IMR-90 (cell line): ENCODE measurements at regions not wholly inside any gene's neighbourhood (a gene's known extent, or its start where the extent isn't known, plus 50 kb on each side); places are given as distances from the start of the nearest gene placed in this dataset.

ENCODE experiments used
- ATAC-seq: fragments of 200-7000 bp; cut with Tn5 transposase; 2 replicates; pipeline ENCODE4 v1.9.1; 2020; ENCODE audit warnings: low read depth, mild to moderate bottlenecking, moderate library complexity
- BruUV-seq: library from RNA; stranded (reverse); fragments of 400-500 nt; replicated peaks from 2 replicates; lab custom pipeline; 2021; lab: Mats Ljungman, UMichigan
- CTCF ChIA-PET: fragments of 300-600 bp; formaldehyde crosslinking; extraction: SDS; loops from one replicate; lab custom pipeline; 2021; ENCODE audit warnings: antibody characterized with exemption; lab: Yijun Ruan, JAX
- POLR2A ChIA-PET: fragments of 300-600 bp; sonication (Branson Sonifier 250); formaldehyde crosslinking; loops from one replicate; lab custom pipeline; 2022; ENCODE audit warnings: antibody characterized with exemption; ENCODE audit not compliant: unreplicated experiment; lab: Charles Lee
- DNase-seq: peaks from one replicate; pipeline ENCODE4 v3.0.0; 2013
- H2AFZ ChIP-seq: replicated peaks from 2 replicates; pipeline ENCODE3; 2013; ENCODE audit warnings: low read length, mild to moderate bottlenecking; ENCODE audit not compliant: poor library complexity
- H2AK5ac ChIP-seq: 2 replicates; pipeline ENCODE4 v1.6.1; 2013; ENCODE audit warnings: low read depth, low read length, inconsistent platforms
- H2AK9ac ChIP-seq: replicated peaks from 2 replicates; pipeline ENCODE3; 2013; ENCODE audit warnings: mild to moderate bottlenecking, low read depth, low read length, moderate library complexity; ENCODE audit not compliant: poor library complexity
- H2BK120ac ChIP-seq: 2 replicates; pipeline ENCODE4 v1.6.1; 2013; ENCODE audit warnings: low read depth, low read length, inconsistent platforms
- H2BK15ac ChIP-seq: 3 replicates; pipeline ENCODE4 v1.6.1; 2013; ENCODE audit warnings: low read depth, low read length, inconsistent platforms
- H2BK20ac ChIP-seq: 2 replicates; pipeline ENCODE4 v1.6.1; 2013; ENCODE audit warnings: low read depth, mild to moderate bottlenecking, inconsistent platforms, low read length, moderate library complexity
- H2BK5ac ChIP-seq: 2 replicates; pipeline ENCODE4 v1.6.1; 2013; ENCODE audit warnings: mild to moderate bottlenecking, low read depth, low read length, inconsistent platforms; ENCODE audit not compliant: poor library complexity, severe bottlenecking
- H3K14ac ChIP-seq: replicated peaks from 2 replicates; pipeline ENCODE4 v1.6.1; 2013; ENCODE audit warnings: low read depth, low read length, inconsistent platforms
- H3K18ac ChIP-seq: 2 replicates; pipeline ENCODE4 v1.6.1; 2013; ENCODE audit warnings: low read depth, low read length, control low read depth
- H3K23ac ChIP-seq: 2 replicates; pipeline ENCODE4 v1.6.1; 2013; ENCODE audit warnings: low read depth, low read length, inconsistent platforms
- H3K27ac ChIP-seq: 2 replicates; pipeline ENCODE4 v1.5.1; 2013; ENCODE audit warnings: mild to moderate bottlenecking, control low read depth, low read length; ENCODE audit not compliant: insufficient read depth
- H3K27me3 ChIP-seq: 2 replicates; pipeline ENCODE4 v1.6.1; 2013; ENCODE audit warnings: low read length; ENCODE audit not compliant: control insufficient read depth, insufficient read depth
- H3K36me3 ChIP-seq: 2 replicates; pipeline ENCODE4 v1.6.1; 2013; ENCODE audit warnings: low read length, mixed read lengths; ENCODE audit not compliant: control insufficient read depth, insufficient read depth
- H3K4ac ChIP-seq: 2 replicates; pipeline ENCODE4 v1.6.1; 2013; ENCODE audit warnings: low read depth, low read length, inconsistent platforms
- H3K4me1 ChIP-seq: 2 replicates; pipeline ENCODE4 v1.6.1; 2013; ENCODE audit warnings: low read length, mixed read lengths; ENCODE audit not compliant: control insufficient read depth, insufficient read depth
- H3K4me2 ChIP-seq: 2 replicates; pipeline ENCODE4 v1.6.1; 2013; ENCODE audit warnings: low read depth, mild to moderate bottlenecking, control low read depth, low read length, moderate library complexity
- H3K4me3 ChIP-seq: 2 replicates; pipeline ENCODE4 v1.5.1; 2013; ENCODE audit warnings: low read depth, mild to moderate bottlenecking, control low read depth, low read length, moderate library complexity; ENCODE audit not compliant: insufficient read depth
- H3K56ac ChIP-seq: 2 replicates; pipeline ENCODE4 v1.6.1; 2013; ENCODE audit warnings: low read length, inconsistent platforms; ENCODE audit not compliant: insufficient read depth; ENCODE audit errors: extremely low read depth
- H3K79me1 ChIP-seq, 2 experiments: 2 replicates each; pipeline ENCODE4 v1.6.1; 2013; ENCODE audit warnings: low read length in 2 of 2, inconsistent platforms in 1 of 2, low read depth in 1 of 2
- H3K9ac ChIP-seq: 2 replicates; pipeline ENCODE4 v1.6.1; 2013; ENCODE audit warnings: low read depth, low read length, control low read depth
- H3K9me1 ChIP-seq: 2 replicates; pipeline ENCODE4 v1.6.1; 2013; ENCODE audit warnings: low read length, inconsistent platforms; ENCODE audit not compliant: insufficient read depth
- H3K9me3 ChIP-seq: 2 replicates; pipeline ENCODE4 v1.6.1; 2013; ENCODE audit warnings: low read length; ENCODE audit not compliant: control insufficient read depth, insufficient read depth
- H4K20me1 ChIP-seq: 2 replicates; pipeline ENCODE4 v1.6.1; 2013; ENCODE audit warnings: low read length, inconsistent platforms; ENCODE audit not compliant: insufficient read depth
- H4K5ac ChIP-seq: 2 replicates; pipeline ENCODE4 v1.6.1; 2013; ENCODE audit warnings: mild to moderate bottlenecking, low read depth, low read length, control low read depth
- H4K8ac ChIP-seq, 2 experiments: 2 replicates each; pipeline ENCODE4 v1.6.1; 2013; ENCODE audit warnings: low read depth in 2 of 2, low read length in 2 of 2, control low read depth in 1 of 2, inconsistent platforms in 1 of 2
- H4K91ac ChIP-seq: 2 replicates; pipeline ENCODE4 v1.6.1; 2013; ENCODE audit warnings: low read depth, low read length, inconsistent platforms; ENCODE audit not compliant: insufficient read depth
- BHLHE40 ChIP-seq: fragments of 150-350 bp; IDR thresholded peaks from 2 replicates; pipeline ENCODE4 v1.6.1; 2016; ENCODE audit warnings: mild to moderate bottlenecking, low read depth, low read length
- CHD1 ChIP-seq: IDR thresholded peaks from 2 replicates; pipeline ENCODE4 v1.6.1; 2012; ENCODE audit warnings: low read depth, low read length, improper control_type of control experiment
- CTCF ChIP-seq: conservative IDR thresholded peaks from 2 replicates; pipeline ENCODE4 v1.5.1; 2012; ENCODE audit warnings: mild to moderate bottlenecking, low read depth, low read length, improper control_type of control experiment
- RAD21 ChIP-seq: IDR thresholded peaks from 2 replicates; pipeline ENCODE4 v1.6.1; 2012; ENCODE audit warnings: low read length, improper control_type of control experiment
- WGBS, 2 experiments: methylation state at CpG; one replicate each; pipeline versions ENCODE4 v1.1.5 to v1.1.7; 2013; ENCODE audit warnings: missing lambda C conversion rate in 2 of 2; ENCODE audit not compliant: insufficient read length in 1 of 2; ENCODE audit errors: extremely low coverage in 2 of 2; 5-methylcytosine and 5-hydroxymethylcytosine counted together
- dilution Hi-C: fragments of 300-500 bp; cut with HindIII; formaldehyde crosslinking; loops from one replicate; pipeline ENCODE4 v1.14.3; 2018; ENCODE audit warnings: low sequenced_read_pairs; ENCODE audit not compliant: unreplicated experiment
- in situ Hi-C: fragments of 300-500 bp; cut with MboI; formaldehyde crosslinking; loops from 3 replicates; pipeline ENCODE4 v1.14.3; 2019; ENCODE audit warnings: low sequenced_read_pairs, inconsistent platforms, mixed read lengths
- intact Hi-C: fragments of 100-400 bp; cut with micrococcal nuclease; formaldehyde crosslinking; loops from 2 replicates; pipeline ENCODE4 v1.10.0; 2022

GRCh38 chr18:1050012-1050657 lies 145.5 kb downstream of the ADCYAP1 start:
- no peaks in the 10 kb centered on the region for H3K9me1 ChIP-seq
- no peaks in the 10 kb centered on the region for H3K36me3 ChIP-seq
- H2AK9ac ChIP-seq = no peak overlapping the region
- H3K4ac ChIP-seq = no peak overlapping the region
- DNase-seq = no peak
- H3K9ac ChIP-seq = no peak overlapping the region
- no peak overlapping the region for H2BK120ac ChIP-seq
- no peak overlapping the region for H4K8ac ChIP-seq
- WGBS, 2 experiments = no CpG with 5 or more reads among the region's 3 CpGs
- no peaks in the 10 kb centered on the region for H4K20me1 ChIP-seq
- no peaks in the 10 kb centered on the region for H3K4me1 ChIP-seq
- peaks cover 2% of the 10 kb centered on the region; the same call in 1 of the 2 replicates for H3K9me3 ChIP-seq
- H3K23ac ChIP-seq = no peak overlapping the region
- in situ Hi-C loops = no loop called here
- no peak overlapping the region for H3K4me3 ChIP-seq
- no peak overlapping the region for H3K27ac ChIP-seq
- H3K27me3 ChIP-seq = no peaks in the 10 kb centered on the region
- no peak overlapping the region for H2AFZ ChIP-seq
- CTCF ChIA-PET = no interaction called here
- ATAC-seq = no peak
- H4K5ac ChIP-seq = no peak overlapping the region
- no peak overlapping the region for H4K91ac ChIP-seq
- no peak overlapping the region for H3K56ac ChIP-seq
- H2BK15ac ChIP-seq = no peak overlapping the region
- H2BK20ac ChIP-seq = no peak overlapping the region
- dilution Hi-C loops = no loop called here
- no peaks in the 10 kb centered on the region for H3K79me1 ChIP-seq
- POLR2A ChIA-PET = no interaction called here
- H2AK5ac ChIP-seq = no peak overlapping the region
- intact Hi-C loops = no loop called here
- H3K18ac ChIP-seq = no peak overlapping the region
- H3K4me2 ChIP-seq = no peak overlapping the region
- no peak overlapping the region for H3K14ac ChIP-seq
- TF ChIP-seq RAD21 (no peak), CTCF (no peak), BHLHE40 (no peak), CHD1 (no peak)
- no TSS peak for BruUV-seq
- H2BK5ac ChIP-seq = no peak overlapping the region
